Common myeloid progenitor, CD34-positive (primary cell): ENCODE measurements at regions not wholly inside any gene's neighbourhood (a gene's known extent, or its start where the extent isn't known, plus 50 kb on each side); places are given as distances from the start of the nearest gene placed in this dataset.
A peak's percentile ranks its signal among the peaks of the same experiment; 100 is the strongest.

Experiments used
- CTCF ChIA-PET: fragments of 350-600 bp; sonication (Branson Sonifier 250); formaldehyde crosslinking; loops from one replicate; lab custom pipeline; 2021; ENCODE audit warnings: antibody characterized with exemption; lab: Charles Lee
- POLR2A ChIA-PET: fragments of 350-600 bp; sonication (Branson Sonifier 250); formaldehyde crosslinking; loops from one replicate; lab custom pipeline; 2021; ENCODE audit warnings: antibody characterized with exemption; lab: Charles Lee
- DNase-seq, 3 donors: peaks; one replicate each; pipeline versions ENCODE4 v3.0.0 to v3.0.0-alpha.2; 2013
- H3K27ac ChIP-seq, 2 experiments: 1 replicate in 1 of 2; 2 replicates in 1 of 2; pipeline ENCODE4 v1.7.0; 2013; ENCODE audit warnings: inconsistent platforms in 2 of 2, low read length in 2 of 2, mild to moderate bottlenecking in 2 of 2, low read depth in 1 of 2, moderate library complexity in 1 of 2; ENCODE audit not compliant: severe bottlenecking in 2 of 2, insufficient read depth in 1 of 2, poor library complexity in 1 of 2
- H3K27me3 ChIP-seq, 5 experiments: replicated peaks in 2 of 5; 1 replicate in 3 of 5; 2 replicates in 2 of 5; pipeline versions ENCODE4 v1.6.1 to v1.7.0; 2013; ENCODE audit warnings: low read length in 4 of 5, mild to moderate bottlenecking in 2 of 5, moderate library complexity in 2 of 5, inconsistent platforms in 1 of 5; ENCODE audit not compliant: insufficient read depth in 5 of 5, control insufficient read depth in 4 of 5
- H3K36me3 ChIP-seq, 4 experiments: 1 replicate in 2 of 4; 2 replicates in 2 of 4; pipeline versions ENCODE4 v1.6.1 to v1.7.0; 2013; ENCODE audit warnings: low read length in 3 of 4, control low read depth in 1 of 4, mild to moderate bottlenecking in 1 of 4; ENCODE audit not compliant: control insufficient read depth in 4 of 4, insufficient read depth in 4 of 4
- H3K4me1 ChIP-seq, 4 experiments: 1 replicate in 3 of 4; 2 replicates in 1 of 4; pipeline versions ENCODE4 v1.6.1 to v1.7.1; 2013; ENCODE audit warnings: low read length in 3 of 4, mild to moderate bottlenecking in 3 of 4, control low read depth in 1 of 4, inconsistent platforms in 1 of 4, moderate library complexity in 1 of 4; ENCODE audit not compliant: control insufficient read depth in 4 of 4, insufficient read depth in 4 of 4; ENCODE audit errors: control extremely low read depth in 1 of 4
- H3K4me3 ChIP-seq, 7 experiments: 1 replicate in 4 of 7; 2 replicates in 3 of 7; pipeline versions ENCODE4 v1.5.1 to v1.7.0; 2013; ENCODE audit warnings: mild to moderate bottlenecking in 7 of 7, low read length in 6 of 7, moderate library complexity in 6 of 7, inconsistent platforms in 2 of 7, low read depth in 2 of 7, control low read depth in 1 of 7; ENCODE audit not compliant: insufficient read depth in 4 of 7, control insufficient read depth in 1 of 7; ENCODE audit errors: extremely low read depth in 1 of 7
- H3K9me3 ChIP-seq, 5 experiments: 1 replicate in 4 of 5; 2 replicates in 1 of 5; pipeline versions ENCODE4 v1.6.1 to v1.7.1; 2013; ENCODE audit warnings: low read length in 4 of 5, mild to moderate bottlenecking in 2 of 5, inconsistent platforms in 1 of 5, low read depth in 1 of 5, moderate library complexity in 1 of 5; ENCODE audit not compliant: control insufficient read depth in 4 of 5, insufficient read depth in 2 of 5; ENCODE audit errors: control extremely low read depth in 1 of 5
- WGBS: methylation state at CpG from one replicate; pipeline ENCODE4 v1.1.5; 2013; ENCODE audit not compliant: insufficient coverage; 5-methylcytosine and 5-hydroxymethylcytosine counted together

- WGBS = no CpG with 5 or more reads among the region's 3 CpGs
- Histone ChIP-seq H3K27me3 (no peaks in the 10 kb centered on the region), H3K9me3 (peaks cover 0 to 3% (median 0%) of the 10 kb centered on the region in 5 experiments), H3K36me3 (no peaks in the 10 kb centered on the region), H3K27ac (no peak overlapping the region), H3K4me3 (no peak overlapping the region), H3K4me1 (peaks cover 0 to 12% (median 2%) of the 10 kb centered on the region in 4 experiments)
- CTCF ChIA-PET = no interaction called here
- DNase-seq = no peak
- POLR2A ChIA-PET = interaction anchor here (0.6 kb wide), 1 partner anchor 1004 kb away, joined by 3 read pairs; no protein-coding TSS in a partner anchor
These were observed 290.7 kb downstream of the FGFR2 start for GRCh38 chr10:121307411-121307980.

GRCh38 chr10:121308020-121308419, 290.2 kb downstream of the FGFR2 start:
- H3K27ac ChIP-seq = no peak overlapping the region

DNA sequence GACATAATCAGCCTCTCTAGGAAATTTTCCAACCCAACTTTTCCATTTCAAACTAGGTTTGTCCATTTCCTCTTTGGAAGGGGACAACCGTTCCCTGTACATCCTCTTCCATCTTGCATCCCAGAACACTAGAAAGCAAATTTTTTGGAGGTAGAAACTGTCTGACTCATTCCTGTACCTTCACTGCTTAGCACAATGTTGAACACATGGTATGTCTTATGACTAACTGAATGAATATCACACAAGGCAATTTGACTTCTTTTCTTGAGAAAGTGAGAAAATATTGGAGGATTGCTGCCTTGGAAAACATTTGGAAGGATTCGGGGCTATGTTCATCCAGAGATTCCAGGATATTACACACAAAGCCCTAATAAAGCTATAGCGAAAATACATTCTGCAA, 289.1 kb downstream of the FGFR2 start:
- POLR2A ChIA-PET = no interaction called here
- 90% methylated on average over 2 of the region's 3 CpGs for WGBS
- CTCF ChIA-PET = no interaction called here

More at GRCh38 chr10:121308020-121308419, 290.2 kb downstream of the FGFR2 start:
- no peak for DNase-seq
- Histone ChIP-seq H3K27me3 (no peaks in the 10 kb centered on the region), H3K4me1 (peaks cover 0 to 17% (median 2%) of the 10 kb centered on the region in 4 experiments), H3K36me3 (no peaks in the 10 kb centered on the region), H3K4me3 (no peak overlapping the region), H3K9me3 (peaks cover 0 to 3% (median 0%) of the 10 kb centered on the region in 5 experiments)
- ChIA-PET POLR2A (no interaction called here), CTCF (no interaction called here)
- WGBS = no CpG with 5 or more reads among the region's 1 CpG

DNA sequence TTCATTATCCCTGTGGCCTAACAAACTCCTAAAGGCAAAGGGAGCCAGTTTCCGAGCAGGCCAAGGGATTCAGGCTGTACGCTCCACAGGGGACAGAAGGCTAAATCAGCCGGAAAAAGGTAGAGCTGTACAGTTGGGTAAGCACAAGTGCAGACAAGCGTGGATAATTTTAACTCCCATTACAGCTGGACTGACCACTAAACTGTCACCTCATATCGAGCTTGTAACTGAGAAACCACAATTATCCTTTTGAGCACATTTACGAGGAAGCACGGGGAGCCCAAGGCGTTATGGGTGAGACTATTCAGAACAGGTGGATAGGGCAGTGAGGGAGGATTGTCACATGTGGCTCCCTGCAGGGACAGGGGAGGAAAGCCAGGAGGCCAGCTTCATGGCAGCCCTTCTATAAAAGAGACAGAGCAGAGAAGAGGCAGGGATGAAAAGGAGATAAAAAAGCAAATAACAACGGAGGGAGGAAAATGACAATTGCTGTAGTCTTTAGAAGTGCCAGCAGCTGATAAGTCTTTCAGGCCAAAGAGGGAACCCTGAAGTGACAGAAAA, 288.0 kb downstream of the FGFR2 start:
- peak in 1 of 3 donors; percentile 27 for DNase-seq
- Histone ChIP-seq H3K36me3 (no peaks in the 10 kb centered on the region), H3K27ac (no peak overlapping the region), H3K27me3 (no peaks in the 10 kb centered on the region), H3K9me3 (peaks cover 0 to 3% (median 0%) of the 10 kb centered on the region in 5 experiments), H3K4me1 (peaks cover 0 to 20% (median 2%) of the 10 kb centered on the region in 4 experiments), H3K4me3 (no peak overlapping the region)
- POLR2A ChIA-PET = no interaction called here
- WGBS = 30% methylated on average over 5 of the region's 9 CpGs
- CTCF ChIA-PET = no interaction called here

More for the DNA sequence above, 289.1 kb downstream of the FGFR2 start:
- DNase-seq = no peak
- H3K27ac ChIP-seq = no peak overlapping the region
- peaks cover 0 to 20% (median 2%) of the 10 kb centered on the region in 4 experiments for H3K4me1 ChIP-seq
- H3K36me3 ChIP-seq = no peaks in the 10 kb centered on the region
- no peaks in the 10 kb centered on the region for H3K27me3 ChIP-seq
- peaks cover 0 to 3% (median 0%) of the 10 kb centered on the region in 5 experiments for H3K9me3 ChIP-seq
- H3K4me3 ChIP-seq = no peak overlapping the region

- 96% methylated on average over 4 of the region's 7 CpGs for WGBS
- ChIA-PET POLR2A (no interaction called here), CTCF (no interaction called here)
- Histone ChIP-seq H3K36me3 (no peaks in the 10 kb centered on the region), H3K4me3 (no peak overlapping the region), H3K27me3 (no peaks in the 10 kb centered on the region), H3K27ac (no peak overlapping the region), H3K9me3 (peaks cover 0 to 3% (median 0%) of the 10 kb centered on the region in 5 experiments), H3K4me1 (peaks cover 0 to 20% (median 2%) of the 10 kb centered on the region in 4 experiments)
- DNase-seq = no peak
These were observed 286.3 kb downstream of the FGFR2 start for GRCh38 chr10:121311812-121312443.

DNA sequence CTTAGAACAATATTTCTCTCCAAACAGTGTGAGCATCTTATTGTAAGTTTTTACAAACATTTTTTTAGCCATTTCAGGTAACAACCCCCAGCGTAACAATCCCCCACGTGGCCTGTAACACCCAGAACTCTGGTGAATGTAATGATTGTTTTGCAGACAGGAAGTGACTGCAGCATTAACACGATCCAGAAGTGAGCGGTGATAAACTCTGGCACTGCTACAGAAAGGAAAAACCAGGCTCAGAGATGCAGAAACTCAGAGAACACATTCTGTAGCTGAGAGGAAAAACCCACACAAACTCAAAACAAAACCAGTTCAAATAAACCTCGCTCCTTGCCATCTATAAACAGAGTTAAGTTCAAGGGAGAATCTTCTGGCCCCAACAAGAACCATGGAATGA, 285.7 kb downstream of the FGFR2 start:
- Histone ChIP-seq H3K36me3 (no peaks in the 10 kb centered on the region), H3K4me3 (peak overlapping the region in 1 of 7 experiments; percentile 8), H3K27ac (no peak overlapping the region), H3K9me3 (peaks cover 0 to 3% (median 0%) of the 10 kb centered on the region in 5 experiments), H3K4me1 (peaks cover 0 to 20% (median 2%) of the 10 kb centered on the region in 4 experiments), H3K27me3 (no peaks in the 10 kb centered on the region)
- POLR2A ChIA-PET = no interaction called here
- CTCF ChIA-PET = no interaction called here
- WGBS = 0% methylated on average over 1 of the region's 5 CpGs
- peak in 2 of 3 donors; percentile 16 to 52 for DNase-seq
